Fibroblast of pulmonary artery (primary cell): ENCODE measurements at regions not wholly inside any gene's neighbourhood (a gene's known extent, or its start where the extent isn't known, plus 50 kb on each side); places are given as distances from the start of the nearest gene placed in this dataset.

ENCODE experiments used
- DNase-seq: peaks from one replicate; pipeline ENCODE4 v3.0.0-alpha.2; 2010; ENCODE audit warnings: low read depth
- H3K4me3 ChIP-seq: replicated peaks from 2 replicates; pipeline ENCODE4 v1.5.1; 2011; ENCODE audit warnings: low read depth, mild to moderate bottlenecking, control low read depth, low read length, moderate library complexity
- CTCF ChIP-seq: IDR thresholded peaks from 2 replicates; pipeline ENCODE4 v1.5.1; 2011; ENCODE audit warnings: mild to moderate bottlenecking, control low read depth, low read length, inconsistent platforms; ENCODE audit errors: missing control alignments

GRCh38 chr1:56376188-56376984, 203.0 kb downstream of the PLPP3 start:
- no peak for TF ChIP-seq CTCF
- DNase-seq, result peak; percentile 46
- H3K4me3 ChIP-seq, result no peak overlapping the region

GRCh38 chr1:56375326-56375804, 204.0 kb downstream of the PLPP3 start:
- H3K4me3 ChIP-seq, result no peak overlapping the region
- TF ChIP-seq CTCF, result no peak
- DNase-seq, result no peak

GRCh38 chr1:56374026-56374974, 205.1 kb downstream of the PLPP3 start:
- no peak overlapping the region for H3K4me3 ChIP-seq
- no peak for TF ChIP-seq CTCF
- DNase-seq, result no peak

- no peak overlapping the region for H3K4me3 ChIP-seq
- no peak for TF ChIP-seq CTCF
- DNase-seq, result no peak
Measured at GRCh38 chr1:56370513-56370912, 208.8 kb downstream of the PLPP3 start.

GRCh38 chr1:56363007-56363770, 216.2 kb downstream of the PLPP3 start:
- H3K4me3 ChIP-seq, result no peak overlapping the region
- TF ChIP-seq CTCF, result no peak
- DNase-seq, result no peak

GRCh38 chr1:56360021-56360420, 219.3 kb downstream of the PLPP3 start:
- no peak for TF ChIP-seq CTCF
- no peak for DNase-seq
- H3K4me3 ChIP-seq, result no peak overlapping the region
